ENCODE measurements at regions not wholly inside any gene's neighbourhood (a gene's known extent, or its start where the extent isn't known, plus 50 kb on each side); places are given as distances from the start of the nearest gene placed in this dataset.

GRCh38 chr5:71939452-71940230, 167.6 kb upstream of the MAP1B start:
- in situ Hi-C loops (cut with HindIII; ENCODE audit: low sequenced_read_pairs): no loop called here

GRCh38 chr5:71943874-71944273, 163.4 kb upstream of the MAP1B start:
- in situ Hi-C loops (cut with HindIII; ENCODE audit: low sequenced_read_pairs): no loop called here

- in situ Hi-C loops (cut with HindIII; ENCODE audit: low sequenced_read_pairs): no loop called here
Observed at GRCh38 chr5:71945436-71945835, 161.8 kb upstream of the MAP1B start.

GRCh38 chr5:71946343-71947030, 160.8 kb upstream of the MAP1B start:
- in situ Hi-C loops (cut with HindIII; ENCODE audit: low sequenced_read_pairs): no loop called here

GRCh38 chr5:71948206-71948605, 159.1 kb upstream of the MAP1B start:
- in situ Hi-C loops (cut with HindIII; ENCODE audit: low sequenced_read_pairs): no loop called here

- in situ Hi-C loops (cut with HindIII; ENCODE audit: low sequenced_read_pairs): no loop called here
Observed at GRCh38 chr5:71949772-71950171, 157.5 kb upstream of the MAP1B start.

- in situ Hi-C loops (cut with HindIII; ENCODE audit: low sequenced_read_pairs): no loop called here
Observed at GRCh38 chr5:71953866-71954265, 153.4 kb upstream of the MAP1B start.

- in situ Hi-C loops (cut with HindIII; ENCODE audit: low sequenced_read_pairs): no loop called here
Observed at GRCh38 chr5:71954329-71954728, 152.9 kb upstream of the MAP1B start.

- in situ Hi-C loops (cut with HindIII; ENCODE audit: low sequenced_read_pairs): no loop called here
Observed at GRCh38 chr5:71955723-71956122, 151.6 kb upstream of the MAP1B start.

GRCh38 chr5:71957292-71957898, 149.9 kb upstream of the MAP1B start:
- in situ Hi-C loops (cut with HindIII; ENCODE audit: low sequenced_read_pairs): no loop called here

- in situ Hi-C loops (cut with HindIII; ENCODE audit: low sequenced_read_pairs): loop anchor here (5.0 kb wide), 1 partner anchor 47 kb away; no protein-coding TSS in a partner anchor
Observed at GRCh38 chr5:71960195-71960594, 147.1 kb upstream of the MAP1B start.

GRCh38 chr5:71961786-71962185, 145.5 kb upstream of the MAP1B start:
- in situ Hi-C loops (cut with HindIII; ENCODE audit: low sequenced_read_pairs): loop anchor here (5.0 kb wide), 1 partner anchor 46 kb away; no protein-coding TSS in a partner anchor

- in situ Hi-C loops (cut with HindIII; ENCODE audit: low sequenced_read_pairs): no loop called here
Observed at GRCh38 chr5:71969460-71969859, 137.8 kb upstream of the MAP1B start.

- in situ Hi-C loops (cut with HindIII; ENCODE audit: low sequenced_read_pairs): no loop called here
Observed at GRCh38 chr5:71971862-71972261, 135.4 kb upstream of the MAP1B start.

- in situ Hi-C loops (cut with HindIII; ENCODE audit: low sequenced_read_pairs): no loop called here
Observed at GRCh38 chr5:71972777-71973473, 134.3 kb upstream of the MAP1B start.

- in situ Hi-C loops (cut with HindIII; ENCODE audit: low sequenced_read_pairs): no loop called here
Observed at GRCh38 chr5:71973563-71973962, 133.7 kb upstream of the MAP1B start.

- in situ Hi-C loops (cut with HindIII; ENCODE audit: low sequenced_read_pairs): no loop called here
Observed at GRCh38 chr5:71974165-71974564, 133.1 kb upstream of the MAP1B start.

GRCh38 chr5:71974622-71975021, 132.7 kb upstream of the MAP1B start:
- in situ Hi-C loops (cut with HindIII; ENCODE audit: low sequenced_read_pairs): no loop called here

GRCh38 chr5:71976449-71976848, 130.8 kb upstream of the MAP1B start:
- in situ Hi-C loops (cut with HindIII; ENCODE audit: low sequenced_read_pairs): no loop called here

- in situ Hi-C loops (cut with HindIII; ENCODE audit: low sequenced_read_pairs): no loop called here
Observed at GRCh38 chr5:71977311-71977710, 130.0 kb upstream of the MAP1B start.

GRCh38 chr5:71978216-71978615, 129.1 kb upstream of the MAP1B start:
- in situ Hi-C loops (cut with HindIII; ENCODE audit: low sequenced_read_pairs): no loop called here

Measured in endothelial cell of hepatic sinusoid (primary cell).